Tibial nerve (tissue), 4 donors: ENCODE measurements at regions not wholly inside any gene's neighbourhood (a gene's known extent, or its start where the extent isn't known, plus 50 kb on each side); places are given as distances from the start of the nearest gene placed in this dataset.
"Not testable (repeated sequence)": the region's sequence is repeated elsewhere in the genome, so short reads cannot be mapped to it uniquely, and the experiment has no call there.

ENCODE experiments used
- DNase-seq, 2 donors: peaks; one replicate each; pipeline ENCODE4 v3.0.0-alpha.2; 2019; ENCODE audit warnings: low spot score in 2 of 2
- H3K27ac ChIP-seq, 4 donors: fragments of 200-600 bp; sonication (generic) in 3 of 4; one replicate each; pipeline ENCODE4 v1.5.1; 2017 to 2019; ENCODE audit warnings: mild to moderate bottlenecking in 1 of 4
- H3K27me3 ChIP-seq, 2 donors: fragments of 200-600 bp; sonication (generic) in 1 of 2; one replicate each; pipeline versions ENCODE4 v1.5.1 to v1.6.0; 2017 to 2019
- H3K36me3 ChIP-seq, 3 donors: fragments of 200-600 bp; sonication (generic); one replicate each; pipeline ENCODE4 v1.5.1; 2018 to 2019
- H3K4me1 ChIP-seq, 4 donors: fragments of 200-600 bp; sonication (generic) in 3 of 4; one replicate each; pipeline ENCODE4 v1.5.1; 2017 to 2019
- H3K4me3 ChIP-seq, 4 donors: fragments of 200-600 bp; sonication (generic) in 3 of 4; one replicate each; pipeline ENCODE4 v1.5.1; 2017 to 2019; ENCODE audit warnings: mild to moderate bottlenecking in 1 of 4, moderate library complexity in 1 of 4
- H3K9me3 ChIP-seq, 4 donors: fragments of 200-600 bp; sonication (generic) in 3 of 4; one replicate each; pipeline ENCODE4 v1.5.1; 2017 to 2019
- CTCF ChIP-seq, 5 experiments: fragments of 200-600 bp in 3 of 5; fragments of 450-650 bp in 2 of 5; sonication (generic) in 3 of 5; IDR thresholded peaks; one replicate each; pipeline ENCODE4 v1.5.1; 2016 to 2019; ENCODE audit warnings: antibody characterized with exemption in 5 of 5, mild to moderate bottlenecking in 3 of 5, moderate library complexity in 2 of 5
- EP300 ChIP-seq, 2 donors: sonication (generic); formaldehyde crosslinking; IDR thresholded peaks; one replicate each; pipeline ENCODE4 v1.6.1; 2017; ENCODE audit warnings: antibody characterized with exemption in 2 of 2, mild to moderate bottlenecking in 1 of 2
- POLR2A ChIP-seq, 2 donors: fragments of 450-650 bp; IDR thresholded peaks; one replicate each; pipeline ENCODE4 v1.6.1; 2017; ENCODE audit warnings: antibody characterized with exemption in 2 of 2, mild to moderate bottlenecking in 2 of 2, moderate library complexity in 2 of 2
- WGBS, 2 donors: methylation state at CpG; one replicate each; pipeline ENCODE4 v1.1.5; 2018; 5-methylcytosine and 5-hydroxymethylcytosine counted together

DNA sequence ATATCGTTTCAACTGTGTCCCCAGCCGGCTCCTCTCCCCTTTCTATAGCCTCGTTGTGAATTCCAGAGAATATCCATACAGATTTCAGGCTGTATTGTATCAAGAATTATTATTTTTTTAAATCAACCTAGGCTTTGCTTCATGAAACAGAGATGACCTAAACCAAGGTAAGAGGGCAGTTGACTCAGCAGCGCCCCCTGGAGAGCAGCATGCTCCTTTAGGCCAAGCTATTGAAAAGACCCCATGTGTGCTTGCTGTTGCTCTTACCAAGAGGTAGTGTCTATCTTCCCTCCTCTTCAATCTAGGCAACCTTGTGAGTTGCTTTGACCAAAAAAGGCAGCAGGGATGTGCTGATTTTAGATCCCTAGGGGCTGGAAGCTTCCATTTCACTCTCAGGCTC, 426.7 kb upstream of the SMIM21 start:
- DNase-seq: no peak
- H3K27me3 ChIP-seq: no peaks in the 10 kb centered on the region
- no peak overlapping the region for H3K4me3 ChIP-seq
- H3K36me3 ChIP-seq: no peaks in the 10 kb centered on the region
- no peak overlapping the region for H3K27ac ChIP-seq
- H3K4me1 ChIP-seq: no peaks in the 10 kb centered on the region
- H3K9me3 ChIP-seq: no peaks in the 10 kb centered on the region
- TF ChIP-seq EP300 (IDR thresholded peaks at IDR 0.05) (no peak), POLR2A (IDR thresholded peaks at IDR 0.05) (no peak), CTCF (IDR thresholded peaks at IDR 0.05) (peak in 1 of 5 experiments; percentile 7)
- whole genome bisulfite sequencing, 2 donors: 74 to 79% methylated on average over 4 of the region's 4 CpGs

- no peak overlapping the region for H3K4me3 ChIP-seq
- DNase-seq: no peak
- no peaks in the 10 kb centered on the region for H3K4me1 ChIP-seq
- H3K36me3 ChIP-seq: no peaks in the 10 kb centered on the region
- TF ChIP-seq CTCF (IDR thresholded peaks at IDR 0.05): no peak
- no peak for TF ChIP-seq POLR2A (IDR thresholded peaks at IDR 0.05)
- TF ChIP-seq EP300 (IDR thresholded peaks at IDR 0.05): no peak
- no peaks in the 10 kb centered on the region for H3K27me3 ChIP-seq
- 75 to 81% methylated on average over 3 of the region's 3 CpGs for WGBS, 2 donors
- H3K27ac ChIP-seq: no peak overlapping the region
- H3K9me3 ChIP-seq: no peaks in the 10 kb centered on the region
These were observed 418.8 kb upstream of the SMIM21 start for GRCh38 chr18:75846321-75846720.

DNA sequence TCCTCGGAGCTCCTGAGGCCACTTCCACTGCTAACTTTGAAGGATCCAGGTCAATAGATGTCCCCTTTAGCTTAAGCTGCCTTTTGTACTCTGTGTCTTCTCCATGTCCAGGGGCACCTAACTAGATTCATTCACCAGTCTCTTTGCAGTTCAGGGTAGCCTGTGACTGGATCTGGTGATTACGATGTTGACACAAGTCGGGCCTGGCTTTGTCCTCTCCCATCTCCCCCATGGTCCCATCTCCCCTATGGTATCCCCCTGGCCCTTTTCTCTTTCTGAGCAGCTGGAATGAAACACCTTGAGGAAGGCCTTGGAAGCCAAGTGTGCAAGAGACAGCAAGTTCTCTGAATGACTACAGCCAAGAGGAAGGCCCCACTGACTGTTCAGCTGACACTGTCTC, 417.9 kb upstream of the SMIM21 start:
- no peak overlapping the region for H3K27ac ChIP-seq
- H3K4me3 ChIP-seq: no peak overlapping the region
- no peaks in the 10 kb centered on the region for H3K9me3 ChIP-seq
- no peak for TF ChIP-seq CTCF (IDR thresholded peaks at IDR 0.05)
- TF ChIP-seq EP300 (IDR thresholded peaks at IDR 0.05): no peak
- no peak for TF ChIP-seq POLR2A (IDR thresholded peaks at IDR 0.05)
- no peak for DNase-seq
- no peaks in the 10 kb centered on the region for H3K36me3 ChIP-seq
- no peaks in the 10 kb centered on the region for H3K4me1 ChIP-seq
- WGBS, 2 donors: 88 to 91% methylated on average over 3 of the region's 3 CpGs
- H3K27me3 ChIP-seq: no peaks in the 10 kb centered on the region

GRCh38 chr18:75844146-75844545, 416.6 kb upstream of the SMIM21 start:
- no peaks in the 10 kb centered on the region for H3K9me3 ChIP-seq
- H3K27me3 ChIP-seq: no peaks in the 10 kb centered on the region
- H3K36me3 ChIP-seq: no peaks in the 10 kb centered on the region
- no peak overlapping the region for H3K27ac ChIP-seq
- no peak for DNase-seq
- 70 to 75% methylated on average over 3 of the region's 3 CpGs for WGBS, 2 donors
- no peaks in the 10 kb centered on the region for H3K4me1 ChIP-seq
- no peak overlapping the region for H3K4me3 ChIP-seq
- no peak for TF ChIP-seq EP300 (IDR thresholded peaks at IDR 0.05)
- no peak for TF ChIP-seq POLR2A (IDR thresholded peaks at IDR 0.05)
- no peak for TF ChIP-seq CTCF (IDR thresholded peaks at IDR 0.05)

- Histone ChIP-seq H3K4me1 (no peaks in the 10 kb centered on the region), H3K4me3 (no peak overlapping the region), H3K27ac (no peak overlapping the region), H3K9me3 (no peaks in the 10 kb centered on the region), H3K27me3 (no peaks in the 10 kb centered on the region), H3K36me3 (no peaks in the 10 kb centered on the region)
- no peak for TF ChIP-seq POLR2A (IDR thresholded peaks at IDR 0.05)
- TF ChIP-seq CTCF (IDR thresholded peaks at IDR 0.05): no peak
- no peak for TF ChIP-seq EP300 (IDR thresholded peaks at IDR 0.05)
- 89 to 91% methylated on average over 4 of the region's 4 CpGs for WGBS, 2 donors
- DNase-seq: no peak
These were observed 412.6 kb upstream of the SMIM21 start for GRCh38 chr18:75840131-75840530.

- H3K27me3 ChIP-seq: not testable (repeated sequence)
These were observed 412.2 kb upstream of the SMIM21 start for GRCh38 chr18:75839686-75840085.

More at GRCh38 chr18:75839686-75840085, 412.2 kb upstream of the SMIM21 start:
- not testable (repeated sequence) for DNase-seq, H3K4me1 ChIP-seq, H3K4me3 ChIP-seq, H3K9me3 ChIP-seq, H3K36me3 ChIP-seq, H3K27ac ChIP-seq
- 75 to 95% methylated on average over 1 to 2 of the region's 2 CpGs for WGBS, 2 donors
